ENCODE measurements at regions not wholly inside any gene's neighbourhood (a gene's known extent, or its start where the extent isn't known, plus 50 kb on each side); places are given as distances from the start of the nearest gene placed in this dataset.

- TF ChIP-seq CTCF (IDR thresholded peaks at IDR 0.05), result no peak
- TF ChIP-seq POLR2A (IDR thresholded peaks at IDR 0.05), result no peak
These were observed 424.1 kb downstream of the TTLL7 start for GRCh38 chr1:83574791-83575190.
